Right cardiac atrium (tissue), 5 donors: ENCODE measurements at regions not wholly inside any gene's neighbourhood (a gene's known extent, or its start where the extent isn't known, plus 50 kb on each side); places are given as distances from the start of the nearest gene placed in this dataset.

Experiments
- ATAC-seq, 2 donors: fragments of 200-7000 bp; cut with Tn5 transposase; one replicate each; pipeline versions ENCODE4 v1.8.0 to v1.9.1; 2020; ENCODE audit warnings: moderate library complexity in 2 of 2, mild to moderate bottlenecking in 1 of 2
- DNase-seq, 3 donors: peaks; one replicate each; pipeline ENCODE4 v3.0.0-alpha.2; 2020
- H3K27ac ChIP-seq: one replicate; pipeline ENCODE4 v1.5.1; 2013; ENCODE audit warnings: mild to moderate bottlenecking, low read length, control low read depth, moderate library complexity
- H3K27me3 ChIP-seq: one replicate; pipeline ENCODE4 v1.6.1; 2013; ENCODE audit not compliant: control insufficient read depth, insufficient read depth
- H3K4me1 ChIP-seq: one replicate; pipeline ENCODE4 v1.6.1; 2013; ENCODE audit warnings: low read length; ENCODE audit not compliant: control insufficient read depth, insufficient read depth
- H3K4me3 ChIP-seq: one replicate; pipeline ENCODE4 v1.5.1; 2013; ENCODE audit warnings: low read length, control low read depth
- H3K9me3 ChIP-seq: one replicate; pipeline ENCODE4 v1.6.1; 2013; ENCODE audit warnings: low read length; ENCODE audit not compliant: control insufficient read depth
- WGBS: extraction: QIAGEN DNeasy Blood & Tissue Kit; methylation state at CpG from one replicate; pipeline ENCODE4 v1.1.7; 2013; 5-methylcytosine and 5-hydroxymethylcytosine counted together
- intact Hi-C, 4 donors: fragments of 100-400 bp; cut with DNase I; formaldehyde crosslinking; loops; one replicate each; pipeline versions ENCODE4 v1.11.0 to v1.14.0; 2022 to 2023
- donor health status: healthy with polysubstance abuse.
- donor health status: DM: no; HTN: yes; CAD: no.
- donor health status: DM: no; HTN: no; CAD: no.
- donor health status: DM: no; HTN: yes; CAD: no; lungs with severe emphysema.
- donor health status: DM: yes; HTN: yes; CAD: no.

DNA sequence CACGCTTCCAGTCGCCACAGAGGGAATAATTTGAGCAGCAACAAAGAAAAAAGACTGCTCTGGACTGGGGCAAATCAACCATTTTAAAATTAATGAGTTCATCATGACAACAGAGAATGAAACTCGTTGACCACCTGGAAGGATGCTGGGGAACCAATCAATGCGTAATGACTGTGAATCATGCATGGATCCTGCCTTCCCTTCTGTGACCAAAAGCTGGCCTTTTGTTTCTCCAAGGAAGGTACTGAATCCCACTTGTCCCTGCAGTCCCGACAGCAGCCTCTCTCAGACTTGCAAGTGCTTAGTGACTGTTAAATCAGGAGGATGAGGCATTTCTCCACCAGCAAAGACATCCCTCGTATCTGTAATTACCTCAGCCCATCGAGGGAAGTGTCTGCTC is 68.0 kb upstream of the TNS3 start:
- DNase-seq (no peak), ATAC-seq (no peak)
- Histone ChIP-seq H3K27me3 (no peaks in the 10 kb centered on the region), H3K4me1 (peaks cover 3% of the 10 kb centered on the region), H3K4me3 (no peak overlapping the region), H3K9me3 (no peaks in the 10 kb centered on the region), H3K27ac (no peak overlapping the region)
- WGBS, result 90% methylated on average over 7 of the region's 7 CpGs
- intact Hi-C loops, result no loop called here

GRCh38 chr7:47648275-47648925 is 66.5 kb upstream of the TNS3 start:
- Histone ChIP-seq H3K27me3 (no peaks in the 10 kb centered on the region), H3K4me1 (peaks cover 3% of the 10 kb centered on the region), H3K27ac (no peak overlapping the region), H3K9me3 (no peaks in the 10 kb centered on the region), H3K4me3 (no peak overlapping the region)
- DNase-seq (no peak), ATAC-seq (no peak)
- intact Hi-C loops, result no loop called here
- WGBS, result 65% methylated on average over 7 of the region's 7 CpGs

DNA sequence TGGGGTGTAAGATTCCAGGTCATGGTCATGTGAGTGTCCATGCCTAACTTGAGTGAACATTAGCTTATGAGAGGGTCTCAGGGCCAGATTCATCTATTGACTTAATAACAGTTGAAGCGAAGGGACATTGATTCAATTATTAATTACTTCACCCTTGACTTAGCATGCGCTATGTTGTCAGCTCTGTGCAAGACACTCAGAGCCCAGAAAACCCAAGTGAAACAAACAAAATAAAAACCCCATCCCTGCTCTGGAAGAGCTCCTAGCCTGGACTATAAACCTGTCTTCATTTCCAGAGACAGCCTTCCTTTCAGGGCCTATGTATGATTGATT is 66.0 kb upstream of the TNS3 start:
- ATAC-seq (no peak), DNase-seq (no peak)
- WGBS, result 96% methylated on average over 2 of the region's 2 CpGs
- H3K9me3 ChIP-seq, result no peaks in the 10 kb centered on the region
- intact Hi-C loops, result no loop called here
- peaks cover 3% of the 10 kb centered on the region for H3K4me1 ChIP-seq
- no peak overlapping the region for H3K27ac ChIP-seq
- no peaks in the 10 kb centered on the region for H3K27me3 ChIP-seq
- no peak overlapping the region for H3K4me3 ChIP-seq

DNA sequence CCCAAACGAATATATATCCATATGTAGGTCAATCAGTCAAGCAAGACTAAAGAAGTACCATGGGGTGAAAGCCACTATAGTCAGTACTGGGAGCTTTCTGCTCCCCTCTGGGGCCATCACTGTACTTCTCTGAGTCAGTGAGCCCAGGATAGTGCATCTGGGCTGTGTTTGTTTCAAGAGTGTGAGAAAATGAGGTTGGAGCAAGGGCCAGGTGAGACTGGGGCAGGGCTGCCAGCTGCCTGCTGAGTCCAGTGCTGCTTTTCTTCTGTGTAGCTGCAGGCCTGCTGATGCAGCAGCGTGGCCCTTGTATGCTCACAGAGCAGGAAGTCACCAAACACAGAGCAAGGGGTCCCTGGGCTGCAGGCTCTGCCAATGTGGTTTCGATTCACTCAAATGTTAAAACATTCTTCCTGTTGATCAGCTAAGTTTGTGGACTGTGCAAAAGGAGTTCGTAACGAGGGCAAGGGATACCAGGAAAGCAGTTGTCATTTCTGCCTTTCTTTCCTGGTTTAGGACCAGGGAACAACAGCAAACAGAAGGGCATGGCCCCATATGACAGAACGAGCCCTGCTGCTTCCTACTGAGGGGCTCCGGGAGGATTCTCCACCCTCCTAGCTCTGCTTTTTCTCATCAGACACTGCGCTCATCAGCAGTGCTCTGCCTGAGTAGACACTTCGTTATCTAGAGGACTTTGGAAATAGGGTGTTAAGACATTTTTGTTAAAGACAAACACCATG is 65.4 kb upstream of the TNS3 start:
- Histone ChIP-seq H3K9me3 (no peaks in the 10 kb centered on the region), H3K4me3 (no peak overlapping the region), H3K27me3 (no peaks in the 10 kb centered on the region), H3K4me1 (peaks cover 3% of the 10 kb centered on the region), H3K27ac (no peak overlapping the region)
- ATAC-seq (peak; percentile 21 to 33), DNase-seq (no peak)
- intact Hi-C loops, result no loop called here
- WGBS, result 42% methylated on average over 9 of the region's 9 CpGs

GRCh38 chr7:47643716-47644400 is 61.9 kb upstream of the TNS3 start:
- Histone ChIP-seq H3K4me3 (no peak overlapping the region), H3K9me3 (no peaks in the 10 kb centered on the region), H3K27ac (no peak overlapping the region), H3K27me3 (no peaks in the 10 kb centered on the region), H3K4me1 (peaks cover 3% of the 10 kb centered on the region)
- WGBS, result 95% methylated on average over 4 of the region's 4 CpGs
- ATAC-seq (no peak), DNase-seq (no peak)
- intact Hi-C loops, result no loop called here

- H3K9me3 ChIP-seq, result no peaks in the 10 kb centered on the region
- no peak overlapping the region for H3K4me3 ChIP-seq
- H3K27ac ChIP-seq, result no peak overlapping the region
- intact Hi-C loops, result no loop called here
- WGBS, result 89% methylated on average over 8 of the region's 8 CpGs
- ATAC-seq (no peak), DNase-seq (no peak)
- no peaks in the 10 kb centered on the region for H3K4me1 ChIP-seq
- no peaks in the 10 kb centered on the region for H3K27me3 ChIP-seq
Measured at GRCh38 chr7:47640265-47640664, 58.4 kb upstream of the TNS3 start.

DNA sequence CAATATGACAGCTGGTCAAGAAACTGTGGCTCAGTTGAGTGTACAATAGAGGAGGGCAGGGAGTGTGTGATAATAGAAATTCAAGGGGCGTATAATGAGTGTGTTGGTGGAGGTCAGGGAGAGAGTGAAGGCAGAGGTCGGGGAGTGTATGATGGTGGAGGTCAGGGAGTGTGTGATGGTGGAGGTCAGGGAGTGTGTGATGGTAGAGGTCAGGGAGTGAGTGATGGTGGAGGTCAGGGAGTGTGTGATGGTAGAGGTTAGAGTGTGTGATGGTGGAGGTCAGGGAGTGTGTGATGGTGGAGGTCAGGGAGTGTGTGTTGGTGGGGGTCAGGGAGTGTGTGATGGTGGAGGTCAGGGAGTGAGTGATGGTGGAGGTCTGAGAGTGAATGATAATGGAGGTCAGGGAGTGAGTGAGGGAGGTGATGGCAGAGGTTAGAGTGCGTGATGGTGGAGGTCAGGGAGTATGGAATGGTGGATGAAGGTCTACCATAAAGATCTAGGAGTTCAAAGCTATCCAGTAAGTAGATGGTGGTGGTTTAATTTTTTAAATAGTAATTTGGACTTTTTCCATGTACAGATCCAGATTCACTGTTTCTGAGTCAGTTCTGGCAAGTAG is 57.7 kb upstream of the TNS3 start:
- intact Hi-C loops, result no loop called here
- no peak for DNase-seq

GRCh38 chr7:47638679-47639315 is 56.9 kb upstream of the TNS3 start:
- Histone ChIP-seq H3K9me3 (no peaks in the 10 kb centered on the region), H3K4me1 (no peaks in the 10 kb centered on the region), H3K27ac (no peak overlapping the region), H3K4me3 (no peak overlapping the region), H3K27me3 (no peaks in the 10 kb centered on the region)
- WGBS, result 51% methylated on average over 14 of the region's 14 CpGs
- peak; percentile 52 to 68 for ATAC-seq
- DNase-seq, result peak in 2 of 3 donors; percentile 36 to 84
- intact Hi-C loops, result no loop called here

More for the DNA sequence above, 57.7 kb upstream of the TNS3 start:
- no peaks in the 10 kb centered on the region for H3K4me1 ChIP-seq
- H3K4me3 ChIP-seq, result no peak overlapping the region
- no peak overlapping the region for H3K27ac ChIP-seq
- ATAC-seq, result no peak
- no peaks in the 10 kb centered on the region for H3K9me3 ChIP-seq
- WGBS, result 94% methylated on average over 3 of the region's 3 CpGs
- no peaks in the 10 kb centered on the region for H3K27me3 ChIP-seq

DNA sequence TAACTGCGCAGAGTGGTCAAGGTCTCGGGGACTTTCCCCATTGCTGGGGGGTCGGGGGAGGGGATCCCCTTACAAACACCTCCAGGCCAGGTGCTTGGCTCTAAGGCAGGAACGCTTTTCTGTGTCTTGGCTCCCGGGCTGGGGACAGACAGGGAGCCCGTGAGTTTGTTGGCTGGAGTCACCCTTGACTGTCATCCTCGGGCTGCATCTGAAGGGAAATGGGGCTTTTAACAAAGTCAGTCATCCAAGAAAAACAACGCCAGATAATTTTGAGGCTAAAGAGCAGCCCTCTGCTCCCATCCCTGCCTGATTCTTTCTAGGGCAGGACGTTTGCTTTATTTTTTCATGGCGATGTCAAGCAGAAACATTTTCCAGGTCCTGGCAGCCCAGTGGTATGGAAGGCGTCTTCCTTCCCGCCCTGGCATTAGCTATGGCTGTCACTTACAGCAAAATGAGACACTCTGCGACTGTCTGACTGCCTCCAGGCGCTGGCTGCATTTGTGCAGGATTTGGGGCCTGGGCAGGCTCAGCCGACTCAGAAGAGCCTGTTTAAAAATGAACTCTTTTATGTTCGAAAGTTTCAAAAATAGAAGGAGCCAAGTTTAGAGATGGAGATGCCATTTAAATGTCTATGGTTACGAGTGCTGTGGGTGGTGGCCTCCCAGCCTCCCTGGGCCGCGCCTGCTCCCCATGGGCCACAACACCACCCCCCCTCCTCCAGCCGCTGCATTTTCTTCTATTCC is 54.7 kb upstream of the TNS3 start:
- Histone ChIP-seq H3K4me1 (no peaks in the 10 kb centered on the region), H3K9me3 (no peaks in the 10 kb centered on the region), H3K4me3 (no peak overlapping the region), H3K27me3 (no peaks in the 10 kb centered on the region), H3K27ac (peak overlapping the region; percentile 25)
- ATAC-seq (peak; percentile 13 to 51), DNase-seq (peak in 2 of 3 donors; percentile 22 to 66)
- 42% methylated on average over 20 of the region's 20 CpGs for WGBS
- intact Hi-C loops, result no loop called here

- 54% methylated on average over 4 of the region's 4 CpGs for WGBS
- DNase-seq (no peak), ATAC-seq (no peak)
- H3K4me1 ChIP-seq, result no peaks in the 10 kb centered on the region
- no peak overlapping the region for H3K27ac ChIP-seq
- H3K27me3 ChIP-seq, result no peaks in the 10 kb centered on the region
- H3K4me3 ChIP-seq, result no peak overlapping the region
- no peaks in the 10 kb centered on the region for H3K9me3 ChIP-seq
- intact Hi-C loops, result no loop called here
Measured at GRCh38 chr7:47636081-47636432, 54.1 kb upstream of the TNS3 start.
